Activated naive CD8-positive, alpha-beta T cell treated with anti-CD3 and anti-CD28 coated beads for 36 hours (primary cell): ENCODE measurements at regions not wholly inside any gene's neighbourhood (a gene's known extent, or its start where the extent isn't known, plus 50 kb on each side); places are given as distances from the start of the nearest gene placed in this dataset.

Experiments
- DNase-seq: peaks from one replicate; pipeline ENCODE4 v3.0.0; 2021
- H3K27ac Mint-ChIP-seq: one replicate; pipeline ENCODE4 v1.8.0; 2022; ENCODE audit warnings: mild to moderate bottlenecking, moderate library complexity, mixed read lengths
- H3K27me3 Mint-ChIP-seq: one replicate; pipeline ENCODE4 v1.8.0; 2022; ENCODE audit warnings: mild to moderate bottlenecking, mixed read lengths
- H3K36me3 Mint-ChIP-seq: one replicate; pipeline ENCODE4 v1.8.0; 2021; ENCODE audit warnings: mild to moderate bottlenecking, mixed read lengths
- H3K4me1 Mint-ChIP-seq: one replicate; pipeline ENCODE4 v1.8.0; 2021; ENCODE audit warnings: mixed read lengths
- H3K4me3 Mint-ChIP-seq: one replicate; pipeline ENCODE4 v1.8.0; 2022; ENCODE audit warnings: mild to moderate bottlenecking, moderate library complexity, mixed read lengths
- H3K9me3 Mint-ChIP-seq: one replicate; pipeline ENCODE4 v1.8.0; 2022; ENCODE audit warnings: mixed read lengths

- DNase-seq: no peak
- H3K9me3 Mint-ChIP-seq: peaks cover 10% of the 10 kb centered on the region
- no peaks in the 10 kb centered on the region for H3K27me3 Mint-ChIP-seq
- peaks cover 28% of the 10 kb centered on the region for H3K4me1 Mint-ChIP-seq
- no peak overlapping the region for H3K27ac Mint-ChIP-seq
- no peak overlapping the region for H3K4me3 Mint-ChIP-seq
- H3K36me3 Mint-ChIP-seq: peaks cover 6% of the 10 kb centered on the region
Observed at GRCh38 chr1:235043234-235043633, 85.4 kb downstream of the TOMM20 start.

GRCh38 chr1:235038701-235039100 lies 89.9 kb downstream of the TOMM20 start:
- no peak for DNase-seq
- H3K9me3 Mint-ChIP-seq: peaks cover 15% of the 10 kb centered on the region
- peaks cover 12% of the 10 kb centered on the region for H3K36me3 Mint-ChIP-seq
- no peak overlapping the region for H3K4me3 Mint-ChIP-seq
- H3K27me3 Mint-ChIP-seq: no peaks in the 10 kb centered on the region
- no peak overlapping the region for H3K27ac Mint-ChIP-seq
- H3K4me1 Mint-ChIP-seq: peaks cover 5% of the 10 kb centered on the region

- Mint-ChIP-seq H3K4me3 (no peak overlapping the region), H3K36me3 (peaks cover 12% of the 10 kb centered on the region), H3K9me3 (peaks cover 17% of the 10 kb centered on the region), H3K4me1 (peaks cover 7% of the 10 kb centered on the region), H3K27ac (no peak overlapping the region), H3K27me3 (no peaks in the 10 kb centered on the region)
- DNase-seq: no peak
Observed at GRCh38 chr1:235035928-235036327, 92.7 kb downstream of the TOMM20 start.

GRCh38 chr1:235030919-235031596 lies 97.6 kb downstream of the TOMM20 start:
- Mint-ChIP-seq H3K4me1 (peaks cover 9% of the 10 kb centered on the region), H3K4me3 (no peak overlapping the region), H3K27ac (peak overlapping the region; percentile 34), H3K27me3 (no peaks in the 10 kb centered on the region), H3K9me3 (peaks cover 12% of the 10 kb centered on the region), H3K36me3 (no peaks in the 10 kb centered on the region)
- no peak for DNase-seq

GRCh38 chr1:235027862-235028250 lies 100.8 kb downstream of the TOMM20 start:
- Mint-ChIP-seq H3K9me3 (peaks cover 12% of the 10 kb centered on the region), H3K4me3 (no peak overlapping the region), H3K4me1 (peaks cover 12% of the 10 kb centered on the region), H3K27ac (no peak overlapping the region), H3K27me3 (no peaks in the 10 kb centered on the region), H3K36me3 (no peaks in the 10 kb centered on the region)
- DNase-seq: no peak

- Mint-ChIP-seq H3K4me3 (no peak overlapping the region), H3K27ac (no peak overlapping the region), H3K27me3 (no peaks in the 10 kb centered on the region), H3K36me3 (no peaks in the 10 kb centered on the region), H3K9me3 (peaks cover 12% of the 10 kb centered on the region), H3K4me1 (peaks cover 16% of the 10 kb centered on the region)
- no peak for DNase-seq
Observed at GRCh38 chr1:235027076-235027861, 101.4 kb downstream of the TOMM20 start.

- no peak for DNase-seq
- peaks cover 11% of the 10 kb centered on the region for H3K9me3 Mint-ChIP-seq
- H3K36me3 Mint-ChIP-seq: no peaks in the 10 kb centered on the region
- H3K4me1 Mint-ChIP-seq: peaks cover 18% of the 10 kb centered on the region
- H3K27ac Mint-ChIP-seq: no peak overlapping the region
- no peaks in the 10 kb centered on the region for H3K27me3 Mint-ChIP-seq
- no peak overlapping the region for H3K4me3 Mint-ChIP-seq
Observed at GRCh38 chr1:235025422-235025984, 103.1 kb downstream of the TOMM20 start.

GRCh38 chr1:235024711-235025421 lies 103.8 kb downstream of the TOMM20 start:
- DNase-seq: no peak
- H3K36me3 Mint-ChIP-seq: no peaks in the 10 kb centered on the region
- no peak overlapping the region for H3K27ac Mint-ChIP-seq
- H3K4me3 Mint-ChIP-seq: no peak overlapping the region
- peaks cover 19% of the 10 kb centered on the region for H3K4me1 Mint-ChIP-seq
- peaks cover 11% of the 10 kb centered on the region for H3K9me3 Mint-ChIP-seq
- no peaks in the 10 kb centered on the region for H3K27me3 Mint-ChIP-seq

GRCh38 chr1:235023711-235024439 lies 104.8 kb downstream of the TOMM20 start:
- H3K27ac Mint-ChIP-seq: no peak overlapping the region

GRCh38 chr1:235022981-235023710 lies 105.5 kb downstream of the TOMM20 start:
- H3K4me3 Mint-ChIP-seq: no peak overlapping the region
- peaks cover 36% of the 10 kb centered on the region for H3K4me1 Mint-ChIP-seq
- H3K27me3 Mint-ChIP-seq: no peaks in the 10 kb centered on the region
- H3K36me3 Mint-ChIP-seq: peaks cover 14% of the 10 kb centered on the region
- peaks cover 19% of the 10 kb centered on the region for H3K9me3 Mint-ChIP-seq
- DNase-seq: no peak
- no peak overlapping the region for H3K27ac Mint-ChIP-seq

More at GRCh38 chr1:235023711-235024439, 104.8 kb downstream of the TOMM20 start:
- Mint-ChIP-seq H3K36me3 (peaks cover 7% of the 10 kb centered on the region), H3K27me3 (no peaks in the 10 kb centered on the region), H3K9me3 (peaks cover 15% of the 10 kb centered on the region), H3K4me1 (peaks cover 28% of the 10 kb centered on the region), H3K4me3 (no peak overlapping the region)
- DNase-seq: no peak

GRCh38 chr1:235022341-235022980 lies 106.2 kb downstream of the TOMM20 start:
- DNase-seq: no peak
- Mint-ChIP-seq H3K4me1 (peaks cover 43% of the 10 kb centered on the region), H3K36me3 (peaks cover 19% of the 10 kb centered on the region), H3K4me3 (no peak overlapping the region), H3K27me3 (no peaks in the 10 kb centered on the region), H3K27ac (no peak overlapping the region), H3K9me3 (peaks cover 19% of the 10 kb centered on the region)

GRCh38 chr1:235021815-235022214 lies 106.8 kb downstream of the TOMM20 start:
- peaks cover 21% of the 10 kb centered on the region for H3K9me3 Mint-ChIP-seq
- H3K36me3 Mint-ChIP-seq: peaks cover 26% of the 10 kb centered on the region
- peaks cover 49% of the 10 kb centered on the region for H3K4me1 Mint-ChIP-seq
- no peak overlapping the region for H3K27ac Mint-ChIP-seq
- no peaks in the 10 kb centered on the region for H3K27me3 Mint-ChIP-seq
- DNase-seq: no peak
- no peak overlapping the region for H3K4me3 Mint-ChIP-seq

GRCh38 chr1:235021321-235021720 lies 107.3 kb downstream of the TOMM20 start:
- no peak for DNase-seq
- peaks cover 23% of the 10 kb centered on the region for H3K9me3 Mint-ChIP-seq
- no peak overlapping the region for H3K4me3 Mint-ChIP-seq
- peaks cover 51% of the 10 kb centered on the region for H3K4me1 Mint-ChIP-seq
- no peaks in the 10 kb centered on the region for H3K27me3 Mint-ChIP-seq
- H3K36me3 Mint-ChIP-seq: peaks cover 27% of the 10 kb centered on the region
- no peak overlapping the region for H3K27ac Mint-ChIP-seq

- no peaks in the 10 kb centered on the region for H3K27me3 Mint-ChIP-seq
- no peak for DNase-seq
- H3K4me3 Mint-ChIP-seq: no peak overlapping the region
- peaks cover 59% of the 10 kb centered on the region for H3K4me1 Mint-ChIP-seq
- H3K27ac Mint-ChIP-seq: no peak overlapping the region
- peaks cover 30% of the 10 kb centered on the region for H3K36me3 Mint-ChIP-seq
- peaks cover 23% of the 10 kb centered on the region for H3K9me3 Mint-ChIP-seq
Observed at GRCh38 chr1:235019961-235020360, 108.7 kb downstream of the TOMM20 start.
